ENCODE measurements at regions not wholly inside any gene's neighbourhood (a gene's known extent, or its start where the extent isn't known, plus 50 kb on each side); places are given as distances from the start of the nearest gene placed in this dataset.

DNA sequence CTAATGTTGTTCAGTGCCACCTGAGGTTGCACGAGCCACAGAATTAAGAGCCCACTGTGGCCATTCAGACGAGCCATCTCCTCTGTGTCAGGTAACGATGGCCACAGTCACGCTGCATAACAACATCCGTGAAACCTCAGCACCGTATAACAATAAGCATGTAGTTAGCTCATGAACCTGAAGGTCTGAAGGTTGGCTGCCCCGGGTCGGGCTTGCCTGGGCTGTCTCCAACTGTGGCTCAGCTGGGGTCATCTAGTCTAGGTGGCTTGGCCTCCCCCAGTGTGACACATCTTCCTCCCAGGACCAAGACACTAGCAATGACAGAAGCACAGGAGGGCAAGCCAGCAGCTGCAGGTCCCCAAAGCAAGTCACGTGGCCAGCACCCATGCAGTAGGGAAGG, 258.0 kb downstream of the GLI2 start:
- peaks cover 0 to 3% of the 10 kb centered on the region in 2 experiments for H3K27me3 ChIP-seq (ENCODE audit: control insufficient read depth in 2 of 2, insufficient read depth in 2 of 2, low read length in 2 of 2)
- H3K4me1 ChIP-seq (ENCODE audit: control insufficient read depth, extremely low read depth, insufficient read depth, low read length), result no peaks in the 10 kb centered on the region
- ChIA-PET CTCF (no interaction called here), POLR2A (no interaction called here)
- H3K9me1 ChIP-seq (replicated peaks; ENCODE audit: control insufficient read depth, extremely low read depth, insufficient read depth, low read length), result no peaks in the 10 kb centered on the region
- BruUV-seq (replicated peaks), result no TSS peak
- no peaks in the 10 kb centered on the region for H3K36me3 ChIP-seq (ENCODE audit: control insufficient read depth in 2 of 2, extremely low read depth in 1 of 2, insufficient read depth in 2 of 2, low read length in 2 of 2)
- no peak overlapping the region for H3K4me3 ChIP-seq (replicated peaks in 1 of 3; ENCODE audit: insufficient read depth in 1 of 3, low read depth in 1 of 3, low read length in 3 of 3)
- no peak for TF ChIP-seq FOS (IDR thresholded peaks at IDR 0.05; ENCODE audit: borderline replicate concordance, insufficient read depth, low read length)
- no peak for TF ChIP-seq EZH2 (IDR thresholded peaks at IDR 0.05; ENCODE audit: borderline replicate concordance, low read depth, low read length, severe bottlenecking)
- TF ChIP-seq, protein P1, sequence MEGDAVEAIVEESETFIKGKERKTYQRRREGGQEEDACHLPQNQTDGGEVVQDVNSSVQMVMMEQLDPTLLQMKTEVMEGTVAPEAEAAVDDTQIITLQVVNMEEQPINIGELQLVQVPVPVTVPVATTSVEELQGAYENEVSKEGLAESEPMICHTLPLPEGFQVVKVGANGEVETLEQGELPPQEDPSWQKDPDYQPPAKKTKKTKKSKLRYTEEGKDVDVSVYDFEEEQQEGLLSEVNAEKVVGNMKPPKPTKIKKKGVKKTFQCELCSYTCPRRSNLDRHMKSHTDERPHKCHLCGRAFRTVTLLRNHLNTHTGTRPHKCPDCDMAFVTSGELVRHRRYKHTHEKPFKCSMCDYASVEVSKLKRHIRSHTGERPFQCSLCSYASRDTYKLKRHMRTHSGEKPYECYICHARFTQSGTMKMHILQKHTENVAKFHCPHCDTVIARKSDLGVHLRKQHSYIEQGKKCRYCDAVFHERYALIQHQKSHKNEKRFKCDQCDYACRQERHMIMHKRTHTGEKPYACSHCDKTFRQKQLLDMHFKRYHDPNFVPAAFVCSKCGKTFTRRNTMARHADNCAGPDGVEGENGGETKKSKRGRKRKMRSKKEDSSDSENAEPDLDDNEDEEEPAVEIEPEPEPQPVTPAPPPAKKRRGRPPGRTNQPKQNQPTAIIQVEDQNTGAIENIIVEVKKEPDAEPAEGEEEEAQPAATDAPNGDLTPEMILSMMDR (IDR thresholded peaks at IDR 0.05; ENCODE audit: extremely low read depth in 1 of 2, insufficient read depth in 1 of 2, low read depth in 1 of 2, low read length in 2 of 2), result no peak
- no peak for TF ChIP-seq POLR2A (IDR thresholded peaks at IDR 0.05; ENCODE audit: low read depth, low read length)
- no peak for TF ChIP-seq MAX (IDR thresholded peaks at IDR 0.05; ENCODE audit: insufficient read depth, insufficient read length)
- TF ChIP-seq POLR2AphosphoS5 (IDR thresholded peaks at IDR 0.05; ENCODE audit: insufficient read depth, low read depth, low read length), result no peak
- TF ChIP-seq GATA2 (IDR thresholded peaks at IDR 0.05; ENCODE audit: insufficient read depth, insufficient read length, low read depth, low read length), result no peak
- TF ChIP-seq JUN (IDR thresholded peaks at IDR 0.05; ENCODE audit: borderline replicate concordance, insufficient read depth, insufficient read length, low read depth), result no peak
- TF ChIP-seq MYC (IDR thresholded peaks at IDR 0.05; ENCODE audit: low read depth, low read length), result no peak
- DNase-seq (ENCODE audit: low read depth, low spot score), result no peak
- H3K9ac ChIP-seq (replicated peaks; ENCODE audit: extremely low read depth, insufficient read depth, low read length), result no peak overlapping the region
- dilution Hi-C loops (cut with MboI; ENCODE audit: extremely low pct_ligation_motif_present, low sequenced_read_pairs), result no loop called here
- no peak overlapping the region for H3K27ac ChIP-seq (ENCODE audit: insufficient read depth, low read depth, low read length)
- FAIRE-seq, result no peak
- intact Hi-C loops (cut with micrococcal nuclease), result no loop called here
- no peaks in the 10 kb centered on the region for H3K9me3 ChIP-seq (replicated peaks; ENCODE audit: control insufficient read depth, insufficient read depth, low read length)
- H2AFZ ChIP-seq (ENCODE audit: low read depth, low read length), result no peak overlapping the region
- no peaks in the 10 kb centered on the region for H4K20me1 ChIP-seq (replicated peaks; ENCODE audit: control insufficient read depth, extremely low read depth, insufficient read depth, low read length)
- H3K4me2 ChIP-seq (ENCODE audit: insufficient read depth, low read length), result no peak overlapping the region
- H3K79me2 ChIP-seq (ENCODE audit: control insufficient read depth, insufficient read depth, low read length), result no peaks in the 10 kb centered on the region
